ENCODE measurements at regions not wholly inside any gene's neighbourhood (a gene's known extent, or its start where the extent isn't known, plus 50 kb on each side); places are given as distances from the start of the nearest gene placed in this dataset.
"Not testable (repeated sequence)": the region's sequence is repeated elsewhere in the genome, so short reads cannot be mapped to it uniquely, and the experiment has no call there.

GRCh38 chr5:23223846-23224245 lies 283.6 kb upstream of the PRDM9 start:
- DNase-seq = no peak

- DNase-seq = no peak
Measured at GRCh38 chr5:23221831-23222230, 285.6 kb upstream of the PRDM9 start.

GRCh38 chr5:23217159-23217558 lies 290.2 kb upstream of the PRDM9 start:
- no peak for DNase-seq

GRCh38 chr5:23216345-23216744 lies 291.1 kb upstream of the PRDM9 start:
- DNase-seq = no peak

GRCh38 chr5:23208959-23209431 lies 298.4 kb upstream of the PRDM9 start:
- DNase-seq = peak; percentile 57

GRCh38 chr5:23204111-23204510 lies 303.3 kb upstream of the PRDM9 start:
- DNase-seq = no peak

- DNase-seq = no peak
Measured at GRCh38 chr5:23169660-23170416, 316.7 kb upstream of the CDH12 start.

DNA sequence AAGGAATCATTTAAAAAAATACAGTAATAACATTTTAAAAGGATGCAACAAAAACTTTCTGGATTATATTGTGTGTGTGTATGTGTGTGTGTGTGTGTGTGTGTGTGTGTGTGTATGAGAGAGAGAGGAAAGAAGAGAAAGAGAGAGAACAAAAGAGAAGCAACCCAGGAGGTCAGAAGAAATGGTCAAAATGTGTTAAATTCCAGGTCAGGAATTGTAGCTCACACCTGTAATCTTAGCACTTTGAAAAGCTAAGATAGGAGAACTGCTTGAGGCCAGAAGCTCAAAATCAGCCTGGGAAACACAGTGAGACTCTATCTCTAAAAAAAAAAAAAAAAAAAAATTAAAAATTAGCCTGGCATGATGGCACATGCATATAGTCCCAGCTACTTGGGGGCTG lies 311.8 kb upstream of the CDH12 start:
- no peak for DNase-seq

DNA sequence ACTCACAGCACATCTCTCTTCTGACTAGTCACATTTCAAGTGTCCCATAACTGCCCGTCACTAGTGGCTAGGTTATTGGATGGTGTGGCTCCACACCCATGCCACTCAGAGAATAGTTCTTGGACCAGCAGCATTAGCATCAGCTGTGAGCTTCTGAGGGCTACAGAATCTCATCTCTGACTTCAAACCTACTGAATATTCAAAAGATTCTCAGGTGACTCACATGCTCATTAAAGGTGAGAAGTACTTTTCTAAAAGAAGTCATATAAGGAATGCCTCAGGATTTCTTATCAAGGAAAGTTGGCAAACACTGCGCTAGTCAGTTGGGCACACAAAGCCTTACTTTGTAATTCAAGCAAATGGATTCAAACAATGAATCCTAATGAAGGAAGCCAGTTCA lies 305.0 kb upstream of the CDH12 start:
- no peak for DNase-seq

- no peak for DNase-seq
Measured at GRCh38 chr5:23157716-23158115, 304.6 kb upstream of the CDH12 start.

GRCh38 chr5:23157169-23157568 lies 304.0 kb upstream of the CDH12 start:
- no peak for DNase-seq

DNA sequence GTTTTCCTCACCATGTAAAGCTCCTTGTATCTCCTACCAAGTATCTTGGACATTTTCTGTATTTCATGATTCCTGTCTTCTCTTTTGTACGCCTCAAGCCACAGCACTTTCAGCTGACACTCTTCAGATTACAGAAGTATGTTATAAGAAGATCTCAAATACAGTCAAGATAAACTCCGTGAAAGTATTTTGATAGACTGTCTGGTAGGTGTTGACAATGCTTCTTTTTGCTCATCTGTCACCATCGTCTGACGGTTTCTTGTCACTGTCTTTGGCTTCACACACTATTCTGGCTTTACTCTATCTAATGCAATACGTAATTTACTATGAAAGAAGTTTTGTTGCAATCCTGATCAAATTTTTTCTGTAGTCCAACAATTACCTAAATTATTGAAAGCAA lies 294.5 kb upstream of the CDH12 start:
- DNase-seq = no peak

DNA sequence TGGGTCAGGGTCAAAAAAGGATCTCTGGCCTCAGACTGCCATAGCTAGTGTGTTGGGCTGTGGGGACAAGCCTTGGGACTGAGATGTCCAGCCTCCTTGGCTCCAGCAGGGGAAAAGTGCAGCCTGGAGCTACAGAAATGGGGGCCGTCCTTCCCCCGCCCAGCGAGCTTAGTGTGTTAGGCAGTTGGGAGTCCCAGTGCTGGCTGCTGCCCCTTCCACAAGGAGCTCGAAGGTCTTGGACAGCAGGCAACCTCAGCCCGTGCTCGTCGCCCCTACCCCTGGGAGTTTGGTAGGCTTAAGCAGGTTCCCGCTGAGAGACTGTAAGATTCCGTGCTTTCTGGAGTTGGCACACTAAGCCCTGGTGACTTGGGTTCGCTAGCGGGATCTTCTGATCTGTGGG lies 293.0 kb upstream of the CDH12 start:
- no peak for DNase-seq

GRCh38 chr5:23139338-23140171 lies 286.4 kb upstream of the CDH12 start:
- peak; percentile 68 for DNase-seq

- no peak for DNase-seq
Measured at GRCh38 chr5:23136958-23137357, 283.8 kb upstream of the CDH12 start.

DNA sequence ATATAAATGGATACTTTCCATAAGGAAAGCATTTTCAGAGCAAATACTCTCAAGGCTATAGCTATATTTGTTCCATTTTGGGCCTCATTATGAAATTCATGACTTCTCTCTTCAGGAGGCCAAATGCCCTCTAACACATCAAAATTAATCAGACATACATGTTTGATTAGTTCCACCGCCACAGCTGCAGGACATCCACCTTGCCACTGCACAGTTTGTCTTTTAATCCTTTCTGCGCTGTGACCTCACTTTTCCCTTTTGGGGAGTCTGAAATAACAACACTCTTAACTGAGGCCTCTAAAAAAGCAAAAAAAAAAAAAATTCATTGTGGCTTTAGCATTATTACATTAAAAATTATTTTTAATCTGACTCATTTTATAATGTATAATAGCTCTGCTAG lies 279.1 kb upstream of the CDH12 start:
- DNase-seq = no peak

DNA sequence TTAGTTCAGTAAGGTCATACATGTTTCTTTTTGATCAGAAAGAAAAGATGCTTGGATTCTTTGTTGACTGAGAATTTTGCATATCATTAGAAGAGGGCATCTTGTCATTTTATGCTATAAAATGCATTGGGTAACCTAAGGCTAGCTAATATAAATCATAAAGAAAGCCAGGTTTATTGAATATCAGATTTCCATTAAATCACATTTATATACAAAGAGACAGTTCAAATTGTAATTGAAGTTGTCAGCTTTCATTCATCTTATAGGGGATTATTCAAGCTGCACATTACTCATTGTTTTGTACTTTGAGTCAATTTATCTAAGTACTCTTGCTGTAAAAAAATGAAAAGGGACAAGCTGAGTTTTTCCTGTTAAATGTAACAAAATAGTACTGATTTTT lies 259.1 kb upstream of the CDH12 start:
- no peak for DNase-seq

DNA sequence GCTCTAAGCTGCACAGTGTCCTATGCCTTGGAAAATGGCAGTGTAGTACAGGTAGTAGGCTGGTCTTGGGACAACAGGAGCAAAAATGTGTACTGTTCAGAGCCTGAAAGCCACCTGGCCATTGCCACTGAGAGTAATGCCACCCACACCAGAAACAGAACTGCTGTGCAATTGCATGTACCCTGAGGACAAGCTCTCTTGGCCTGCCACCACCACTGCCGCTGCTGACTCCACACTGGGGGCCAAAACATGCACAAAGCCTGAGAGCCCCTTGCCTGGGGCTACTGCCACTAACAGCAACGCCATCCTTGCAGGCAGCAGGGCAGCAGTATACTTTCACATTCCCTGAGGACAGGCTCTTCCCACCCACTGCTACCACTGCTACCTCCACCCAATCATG lies 251.9 kb upstream of the CDH12 start:
- DNase-seq = no peak

- DNase-seq = peak; percentile 77
Measured at GRCh38 chr5:23103566-23103965, 250.4 kb upstream of the CDH12 start.

GRCh38 chr5:23095418-23095817 lies 242.3 kb upstream of the CDH12 start:
- not testable (repeated sequence) for DNase-seq

DNA sequence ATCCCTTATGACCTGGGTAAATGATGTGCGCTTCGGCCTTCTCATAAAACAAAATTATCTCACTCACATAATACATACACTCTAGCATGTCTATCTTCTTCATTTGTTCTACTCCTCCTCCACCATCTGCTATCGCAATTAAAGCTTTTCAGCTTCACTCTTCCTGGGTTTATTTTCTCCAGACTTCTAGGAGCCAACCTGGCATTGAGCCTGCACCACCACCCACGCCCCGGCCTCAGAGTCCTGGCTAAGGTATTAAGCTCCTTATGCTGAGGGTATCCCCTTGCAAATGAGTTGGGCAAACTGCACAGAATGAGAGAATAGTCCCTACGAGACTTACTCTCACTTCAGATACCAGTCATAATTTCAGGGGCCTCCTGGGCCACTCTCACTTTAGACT lies 236.1 kb upstream of the CDH12 start:
- peak; percentile 99 for DNase-seq

GRCh38 chr5:23084815-23085214 lies 231.7 kb upstream of the CDH12 start:
- peak; percentile 66 for DNase-seq

DNA sequence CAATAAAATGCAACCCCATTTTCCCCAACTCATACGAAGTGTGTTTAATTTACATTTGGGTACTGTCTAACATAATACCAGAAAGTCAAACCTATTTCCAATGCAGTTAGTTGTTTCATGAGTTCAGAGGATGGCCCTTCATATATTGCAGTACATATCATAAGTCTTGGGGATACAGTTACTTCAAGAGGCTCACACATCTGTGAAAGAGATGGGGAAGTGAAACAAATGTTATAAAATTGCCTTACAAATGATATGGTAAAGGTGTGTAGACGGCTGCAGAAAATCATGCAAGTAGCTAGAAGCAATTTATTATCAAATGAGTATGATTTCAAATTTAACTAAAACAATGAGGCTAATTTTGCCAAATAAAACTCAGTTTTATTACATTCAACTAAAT lies 219.0 kb upstream of the CDH12 start:
- no peak for DNase-seq

DNA sequence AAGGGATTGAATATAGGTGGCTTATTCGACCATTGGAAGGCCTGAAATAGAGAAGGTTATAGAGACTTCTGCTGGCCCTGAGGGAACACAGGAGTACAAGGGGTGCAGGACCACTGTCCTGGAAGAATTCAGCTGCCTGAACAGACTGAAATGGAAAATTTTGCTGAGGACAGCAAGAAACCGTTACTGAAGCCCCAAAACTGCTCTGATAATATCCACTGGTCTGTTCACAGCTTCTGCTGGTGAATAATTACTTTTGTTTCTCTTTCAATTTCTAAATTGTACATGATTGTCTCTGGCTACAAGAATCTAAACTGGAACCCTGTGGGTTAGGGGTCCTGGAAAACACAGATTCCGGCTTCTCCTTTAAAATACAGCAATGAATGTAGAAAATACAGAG lies 218.5 kb upstream of the CDH12 start:
- no peak for DNase-seq
